Stimulated activated CD4-positive, alpha-beta T cell treated with anti-CD3 and anti-CD28 coated beads, Interleukin-12 subunit alpha, Interleukin-12 subunit beta, amount 100 ng/mL, for 48 hours (primary cell): ENCODE measurements at regions not wholly inside any gene's neighbourhood (a gene's known extent, or its start where the extent isn't known, plus 50 kb on each side); places are given as distances from the start of the nearest gene placed in this dataset.

Experiments used
- DNase-seq, 3 donors: peaks; one replicate each; pipeline ENCODE4 v3.0.0-alpha.2; 2020; ENCODE audit warnings: low read depth in 2 of 3, low spot score in 1 of 3

DNA sequence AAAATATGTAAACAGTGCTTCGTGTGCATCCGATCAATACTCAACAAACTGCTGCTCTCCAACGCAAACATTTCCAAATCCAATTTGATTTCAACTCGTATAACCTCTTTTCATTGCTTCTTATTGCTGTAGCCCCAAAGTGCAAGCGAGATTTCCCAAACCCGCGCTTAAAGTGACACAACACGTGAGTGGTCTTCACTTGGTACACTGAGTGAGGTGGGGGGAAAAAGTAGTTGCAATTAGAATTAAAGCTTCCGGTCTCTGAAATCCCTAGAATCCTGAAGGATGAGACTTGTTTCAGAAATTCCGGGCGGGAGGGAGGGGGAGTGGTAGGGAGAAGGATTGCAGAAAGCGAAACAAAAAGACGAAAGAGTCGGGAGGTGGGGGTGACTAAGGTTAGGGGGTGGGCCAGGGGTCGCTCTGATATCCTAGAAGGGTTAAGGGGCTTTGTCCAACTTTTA is 387.5 kb downstream of the BCAT1 start:
- no peak for DNase-seq

DNA sequence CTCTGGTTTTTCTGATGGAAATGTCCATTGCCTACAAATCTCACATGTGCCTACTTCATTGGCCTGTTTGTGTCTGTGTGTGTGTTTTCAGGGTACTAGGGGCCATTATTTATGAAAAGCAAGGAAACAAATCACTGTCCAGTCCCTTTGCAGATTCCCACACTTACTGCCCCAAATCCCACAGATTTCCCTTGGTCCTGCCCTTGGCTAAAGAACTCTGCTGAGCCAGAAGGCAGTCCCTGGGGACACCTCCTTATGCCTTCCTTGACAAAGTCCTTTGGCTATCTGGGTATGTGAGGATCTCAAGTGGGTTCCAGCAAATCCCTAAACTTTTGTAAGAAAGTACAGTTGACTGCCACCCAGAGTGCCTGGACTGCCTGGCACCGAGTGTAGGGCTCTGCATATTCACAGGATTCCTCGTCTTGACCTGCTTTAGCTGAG is 388.1 kb downstream of the BCAT1 start:
- DNase-seq = no peak

GRCh38 chr12:24560192-24560775 is 388.6 kb downstream of the BCAT1 start:
- DNase-seq = no peak

DNA sequence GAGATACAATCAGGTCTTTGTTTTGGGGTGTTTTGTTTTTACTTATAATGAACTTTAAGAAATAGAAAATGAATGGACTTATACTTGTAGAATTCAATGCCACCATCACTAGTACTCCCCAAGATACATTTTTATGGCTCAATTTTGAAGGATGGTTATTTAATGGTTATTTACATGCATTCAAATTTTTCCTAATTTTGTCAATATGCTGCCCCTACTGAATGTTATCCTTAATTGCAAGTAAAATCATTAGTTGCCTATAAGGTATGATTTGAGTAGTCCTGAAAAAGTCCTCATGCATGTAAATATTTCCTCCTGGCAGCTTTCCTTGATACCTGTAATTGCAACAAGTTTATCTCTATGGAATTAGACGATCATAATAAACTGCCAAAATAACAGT is 391.2 kb downstream of the BCAT1 start:
- DNase-seq = no peak

DNA sequence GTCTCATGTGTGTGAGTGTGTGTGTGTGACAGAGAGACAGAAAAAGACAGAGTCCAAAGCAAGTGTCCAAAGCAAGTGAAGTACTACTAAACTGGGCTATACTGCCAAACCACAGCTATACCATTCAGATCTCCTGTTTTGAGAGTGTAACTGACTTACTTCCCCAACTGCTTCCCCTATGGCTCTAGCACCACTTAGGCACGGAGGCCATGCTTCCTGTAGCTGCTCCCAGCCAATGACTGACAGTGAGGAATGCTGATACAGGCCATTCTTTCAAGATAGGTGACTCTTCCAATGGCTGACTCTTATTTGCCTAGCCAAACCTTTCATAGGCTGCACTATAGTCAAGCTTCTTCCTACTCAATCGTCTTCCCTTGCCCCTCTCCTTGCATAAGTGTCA is 393.2 kb downstream of the BCAT1 start:
- no peak for DNase-seq

DNA sequence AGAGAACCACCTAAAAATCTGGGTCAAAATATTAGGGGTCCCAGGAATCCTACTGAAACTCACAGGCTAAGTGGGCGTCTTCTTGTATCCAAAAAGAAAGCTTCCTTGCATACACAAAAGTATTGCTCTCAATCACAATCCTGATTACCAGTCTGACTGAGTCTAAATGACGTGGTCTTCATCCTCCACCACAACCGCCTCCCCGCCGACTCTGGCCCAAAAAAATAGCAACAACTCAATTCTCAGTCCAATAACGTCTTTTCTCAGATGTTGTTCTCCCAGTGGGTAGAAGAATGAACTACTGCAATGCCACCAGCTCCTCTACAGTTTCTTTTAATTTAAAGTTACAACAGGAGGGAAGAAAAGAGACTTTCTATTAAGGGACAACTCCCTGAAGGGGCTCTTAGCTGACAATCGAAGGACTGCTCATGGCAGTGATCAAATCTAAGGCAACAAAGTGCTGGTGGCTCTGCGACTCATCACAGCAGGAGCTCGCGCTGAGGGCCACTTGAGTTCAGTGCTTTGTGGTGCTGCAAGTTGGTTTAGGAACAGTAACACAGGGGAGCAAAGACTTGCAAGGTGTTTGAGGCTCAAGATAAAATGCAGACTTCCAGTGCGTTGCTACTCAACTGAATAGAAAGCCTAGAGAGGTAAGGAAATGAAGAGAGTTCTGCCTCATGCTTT is 394.1 kb downstream of the BCAT1 start:
- no peak for DNase-seq

GRCh38 chr12:24553259-24553658 is 395.6 kb downstream of the BCAT1 start:
- DNase-seq = no peak

DNA sequence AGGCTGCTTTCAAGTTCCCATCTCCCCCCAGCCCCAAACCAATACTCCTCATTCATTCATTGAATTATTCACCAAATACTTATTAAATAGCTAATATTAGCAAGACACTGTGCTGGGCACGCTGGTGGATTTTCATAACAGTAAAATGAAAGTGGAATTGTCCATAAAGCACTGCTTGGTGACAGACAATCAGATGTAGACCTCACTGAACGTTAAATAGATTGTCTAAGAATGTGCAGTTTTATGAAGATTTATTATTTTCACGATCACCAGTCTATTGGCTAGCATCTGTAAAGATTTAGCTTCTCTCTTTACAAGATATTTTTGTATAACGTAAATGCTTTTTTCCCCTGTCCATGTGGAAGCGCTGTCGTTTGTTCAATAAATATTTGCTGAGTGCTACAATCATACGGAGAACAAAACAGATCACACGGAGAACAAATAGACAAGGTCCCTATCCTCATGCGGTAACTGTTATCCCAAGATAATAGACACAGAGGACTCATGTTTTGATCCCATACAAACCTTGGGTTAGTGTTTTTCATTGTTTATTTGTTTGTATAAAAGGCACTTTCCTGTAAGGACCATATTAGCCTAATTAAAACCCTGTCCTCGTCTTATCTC is 397.6 kb downstream of the BCAT1 start:
- DNase-seq = no peak

- no peak for DNase-seq
Measured at GRCh38 chr12:24550609-24551008, 398.3 kb downstream of the BCAT1 start.

DNA sequence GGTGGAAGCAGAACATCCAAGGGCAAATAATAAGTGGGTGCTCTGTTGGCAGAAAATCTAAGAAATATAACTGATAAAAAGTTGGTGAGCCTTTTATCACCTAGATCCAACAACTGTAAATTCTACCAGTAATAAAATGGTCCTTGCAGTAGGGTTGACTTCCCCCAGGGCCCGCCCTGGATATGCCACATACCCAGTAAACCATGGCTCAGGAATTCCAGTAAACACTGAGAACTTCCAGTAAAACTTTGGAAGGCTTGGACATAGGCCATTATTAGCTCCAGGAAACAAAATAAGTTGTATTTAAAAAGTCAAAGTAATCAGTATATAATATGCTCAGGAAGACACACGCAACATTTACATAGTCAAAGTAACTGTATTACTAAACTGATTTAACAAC is 402.2 kb downstream of the BCAT1 start:
- no peak for DNase-seq

DNA sequence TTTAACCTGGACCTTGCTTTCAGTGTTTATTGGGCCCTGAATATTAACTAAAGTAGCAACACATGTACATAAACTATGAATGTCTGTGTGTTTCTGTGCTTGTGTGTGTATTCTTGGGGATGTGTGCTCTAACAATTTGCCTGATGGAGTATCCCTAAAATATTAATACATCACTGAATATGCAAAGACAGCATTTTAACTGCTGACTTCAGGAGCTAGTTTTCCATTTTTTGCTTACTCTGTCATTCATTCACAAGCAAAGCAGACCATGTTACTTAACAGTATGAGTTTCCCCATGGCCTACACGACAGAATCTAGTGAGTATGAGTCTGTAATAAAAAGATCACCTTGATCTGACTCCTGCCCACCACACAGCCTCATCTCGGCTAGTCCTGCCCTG is 402.8 kb downstream of the BCAT1 start:
- no peak for DNase-seq

- no peak for DNase-seq
Measured at GRCh38 chr12:24544368-24544767, 404.5 kb downstream of the BCAT1 start.

DNA sequence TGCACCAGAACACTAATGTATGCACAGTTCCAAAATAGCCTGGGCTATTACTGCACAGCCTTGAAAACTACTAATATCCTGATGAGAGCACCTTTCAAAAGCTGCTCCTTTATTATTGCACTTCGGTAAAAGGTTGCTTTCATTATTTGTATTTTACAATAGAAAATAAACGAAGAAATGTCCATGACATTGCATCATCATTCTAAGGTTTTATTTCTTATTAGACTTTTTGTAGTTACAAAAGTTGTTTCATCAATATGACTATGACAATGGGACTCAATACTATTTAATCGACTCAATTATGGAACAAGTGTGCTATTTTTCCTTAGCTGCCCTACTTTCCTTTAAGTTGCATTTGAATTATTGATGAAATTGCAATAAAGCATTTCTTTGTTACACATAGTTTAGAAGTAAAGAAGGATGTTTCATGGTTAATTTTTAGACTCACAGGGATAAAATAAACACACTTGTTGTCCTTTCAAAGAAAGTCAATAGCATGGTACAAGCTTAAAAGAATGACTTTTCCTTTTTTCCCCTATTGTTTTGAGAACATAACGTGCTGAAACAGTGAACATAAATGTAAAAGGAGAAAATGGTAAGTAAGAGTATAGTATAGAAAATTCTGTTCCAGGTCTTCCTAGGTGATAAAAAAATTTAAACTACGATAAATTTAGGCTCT is 407.6 kb downstream of the BCAT1 start:
- no peak for DNase-seq

GRCh38 chr12:24539646-24540045 is 409.3 kb downstream of the BCAT1 start:
- no peak for DNase-seq

DNA sequence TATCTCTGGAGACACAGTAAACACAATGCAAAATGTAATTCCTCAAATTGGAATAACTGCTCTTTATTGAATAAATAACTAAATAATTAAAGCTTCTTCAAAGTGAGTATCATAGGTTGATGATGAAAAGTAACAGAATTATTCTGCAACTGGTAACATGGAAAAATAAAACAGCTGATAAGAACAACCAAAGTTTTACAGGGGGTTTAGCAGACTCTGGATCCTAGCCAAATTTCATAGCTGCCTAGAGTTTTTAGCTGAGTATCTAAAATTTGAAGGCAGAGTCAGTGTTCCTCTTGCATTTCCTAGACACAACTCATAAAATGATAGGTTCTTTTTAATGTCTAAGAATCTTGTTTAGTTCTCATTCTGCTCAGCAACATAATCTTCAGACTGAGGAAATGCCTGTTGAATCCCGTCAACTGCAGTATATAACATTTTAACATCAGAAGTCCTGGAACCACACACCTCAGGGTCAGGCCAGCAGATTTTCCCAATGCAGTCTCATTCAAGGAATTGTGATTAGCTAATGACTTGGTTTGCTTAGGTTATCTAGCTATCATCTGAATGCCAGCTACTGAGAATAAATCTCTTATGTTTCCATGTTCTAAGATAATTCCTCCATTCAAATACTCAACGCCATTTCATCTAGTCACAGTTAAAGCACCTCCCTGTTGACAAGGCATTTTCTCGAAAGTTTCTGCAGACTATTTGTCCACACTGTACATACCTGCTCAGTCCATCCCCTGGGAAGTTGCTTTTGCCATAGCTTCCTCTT is 411.6 kb downstream of the BCAT1 start:
- DNase-seq = no peak

DNA sequence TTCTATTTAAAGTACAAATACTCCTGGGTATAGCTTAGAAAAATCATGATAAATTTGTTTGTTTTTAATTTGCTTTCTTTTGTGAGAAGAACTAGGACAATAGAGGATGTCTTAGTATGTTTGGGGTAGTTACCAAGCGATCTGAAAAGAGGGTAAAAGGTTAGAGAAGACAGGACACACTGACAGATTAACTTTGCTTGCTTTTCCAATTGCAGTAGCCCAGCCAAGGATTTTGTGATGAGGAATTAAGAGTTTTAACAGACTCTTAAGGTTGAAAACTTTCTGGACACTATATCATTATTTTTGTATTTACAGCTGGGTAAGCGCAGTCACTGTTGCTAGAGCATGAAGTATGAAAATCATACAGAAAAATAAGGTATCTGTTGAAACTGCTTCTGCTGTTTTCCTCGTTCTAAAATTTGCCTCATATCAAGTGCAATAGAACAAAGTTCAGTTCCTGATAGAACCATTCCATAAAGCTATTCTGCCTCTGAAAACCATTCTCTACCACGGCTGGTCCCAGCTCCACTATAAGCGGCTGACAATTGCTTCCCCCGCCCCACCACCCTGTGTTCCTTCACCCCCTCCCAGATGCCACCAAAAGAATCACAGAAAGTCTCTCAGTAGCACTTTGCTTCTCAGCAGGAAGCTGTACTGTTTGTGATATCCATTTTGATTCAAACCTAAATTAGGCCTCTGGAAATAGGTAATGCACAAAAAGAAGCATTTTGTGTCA is 413.4 kb downstream of the BCAT1 start:
- no peak for DNase-seq

DNA sequence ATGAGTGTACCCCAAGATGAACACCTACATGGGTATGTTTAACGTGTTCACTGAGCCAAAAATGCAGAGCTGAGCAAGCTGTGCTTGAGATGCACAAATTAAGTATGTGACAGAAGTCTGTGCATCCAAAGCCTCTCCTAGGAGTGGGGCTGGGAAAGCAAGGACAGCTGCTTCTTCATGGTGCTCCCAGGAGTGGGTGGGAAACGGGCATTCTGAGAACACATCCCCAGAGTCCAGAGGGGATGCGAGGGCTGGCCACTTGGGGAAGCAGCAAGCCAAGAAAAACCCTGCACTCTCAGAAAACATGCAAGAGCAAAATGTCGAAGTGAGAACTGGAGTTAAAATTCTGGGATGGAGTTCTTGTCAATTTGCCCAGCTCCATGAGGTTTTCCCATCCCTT is 414.3 kb downstream of the BCAT1 start:
- no peak for DNase-seq

GRCh38 chr12:24533716-24534352 is 415.1 kb downstream of the BCAT1 start:
- no peak for DNase-seq

- DNase-seq = no peak
Measured at GRCh38 chr12:24530689-24531088, 418.2 kb downstream of the BCAT1 start.

GRCh38 chr12:24527102-24527501 is 421.8 kb downstream of the BCAT1 start:
- no peak for DNase-seq
